GM23338 (cell line): ENCODE measurements at regions not wholly inside any gene's neighbourhood (a gene's known extent, or its start where the extent isn't known, plus 50 kb on each side); places are given as distances from the start of the nearest gene placed in this dataset.
A peak's percentile ranks its signal among the peaks of the same experiment; 100 is the strongest.

Experiments used
- ATAC-seq: fragments of 200-7000 bp; cut with Tn5 transposase; 3 replicates; pipeline ENCODE4 v1.9.1; 2020
- DNase-seq: peaks from one replicate; pipeline ENCODE4 v3.0.0-alpha.2; 2015; ENCODE audit warnings: low spot score
- H2AFZ ChIP-seq: fragments of 200-600 bp; sonication (generic); 2 replicates; pipeline ENCODE4 v1.8.0; 2016; ENCODE audit warnings: antibody characterized with exemption, mild to moderate bottlenecking, moderate library complexity
- H3F3A ChIP-seq: fragments of 200-600 bp; sonication (generic); replicated peaks from 2 replicates; pipeline ENCODE4 v1.8.0; 2017; ENCODE audit warnings: antibody characterized with exemption, mixed run types, low read depth
- H3K27ac ChIP-seq: fragments of 200-600 bp; sonication (generic); 2 replicates; pipeline ENCODE4 v1.6.1; 2016; ENCODE audit warnings: low read depth
- H3K27me3 ChIP-seq: fragments of 200-600 bp; sonication (generic); 2 replicates; pipeline ENCODE4 v1.8.0; 2016; ENCODE audit warnings: mild to moderate bottlenecking, mixed run types, moderate library complexity; ENCODE audit not compliant: insufficient read depth
- H3K36me3 ChIP-seq: fragments of 200-600 bp; sonication (generic); 2 replicates; pipeline ENCODE4 v1.8.0; 2016; ENCODE audit warnings: mild to moderate bottlenecking; ENCODE audit not compliant: insufficient read depth
- H3K4me1 ChIP-seq: fragments of 200-600 bp; sonication (generic); 2 replicates; pipeline ENCODE4 v1.8.0; 2016; ENCODE audit warnings: mild to moderate bottlenecking, moderate library complexity; ENCODE audit not compliant: insufficient read depth
- H3K4me2 ChIP-seq: fragments of 200-600 bp; sonication (generic); 2 replicates; pipeline ENCODE4 v1.7.1; 2017; ENCODE audit warnings: mixed run types
- H3K4me3 ChIP-seq: fragments of 200-600 bp; sonication (generic); 2 replicates; pipeline ENCODE4 v1.6.1; 2016; ENCODE audit warnings: mixed run types
- H3K79me2 ChIP-seq: fragments of 200-600 bp; sonication (generic); replicated peaks from 2 replicates; pipeline ENCODE4 v1.8.0; 2017; ENCODE audit warnings: mild to moderate bottlenecking; ENCODE audit not compliant: insufficient read depth
- H3K9me2 ChIP-seq: fragments of 200-600 bp; sonication (generic); 2 replicates; pipeline ENCODE4 v1.8.0; 2017; ENCODE audit not compliant: insufficient read depth
- H4K20me1 ChIP-seq: fragments of 200-600 bp; sonication (generic); replicated peaks from 2 replicates; pipeline ENCODE4 v1.8.0; 2017; ENCODE audit warnings: mild to moderate bottlenecking; ENCODE audit not compliant: insufficient read depth
- H3K27ac Mint-ChIP-seq: 2 replicates; pipeline ENCODE4 v1.8.0; 2020; ENCODE audit warnings: inconsistent platforms, mild to moderate bottlenecking, moderate library complexity, mixed read lengths
- H3K27me3 Mint-ChIP-seq: 3 replicates; pipeline ENCODE4 v1.8.0; 2022; ENCODE audit warnings: low read depth, mild to moderate bottlenecking, moderate library complexity, mixed read lengths, inconsistent platforms; ENCODE audit not compliant: insufficient read depth, poor library complexity
- H3K36me3 Mint-ChIP-seq: 3 replicates; pipeline ENCODE4 v1.8.0; 2021; ENCODE audit warnings: low read depth, mild to moderate bottlenecking, inconsistent platforms, moderate library complexity, mixed read lengths
- H3K4me1 Mint-ChIP-seq: 3 replicates; pipeline ENCODE4 v1.8.0; 2020; ENCODE audit warnings: mild to moderate bottlenecking, inconsistent platforms, mixed read lengths
- H3K4me3 Mint-ChIP-seq: 3 replicates; pipeline ENCODE4 v1.8.0; 2021; ENCODE audit warnings: moderate library complexity, mild to moderate bottlenecking, inconsistent platforms, mixed read lengths
- H3K9me3 Mint-ChIP-seq: 3 replicates; pipeline ENCODE4 v1.8.0; 2020; ENCODE audit warnings: moderate library complexity, mild to moderate bottlenecking, inconsistent platforms, mixed read lengths
- CREB1 ChIP-seq: fragments of 250-450 bp; sonication (Bioruptor Pico); IDR thresholded peaks from 2 replicates; pipeline ENCODE4 v1.5.0; 2020; ENCODE audit warnings: low read depth, mild to moderate bottlenecking, moderate library complexity
- ETS1 ChIP-seq: IDR thresholded peaks from 2 replicates; pipeline ENCODE4 v1.6.1; 2016; ENCODE audit warnings: antibody characterized with exemption
- EZH2 ChIP-seq: fragments of 200-600 bp; sonication (generic); IDR thresholded peaks from one replicate; pipeline ENCODE4 v1.8.0; 2017; ENCODE audit warnings: antibody characterized with exemption, mild to moderate bottlenecking, low read depth; ENCODE audit not compliant: unreplicated experiment
- EZH2phosphoT487 ChIP-seq: fragments of 200-600 bp; sonication (generic); IDR thresholded peaks from one replicate; pipeline ENCODE4 v1.8.1; 2018; ENCODE audit warnings: antibody characterized with exemption; ENCODE audit not compliant: unreplicated experiment
- JUNB ChIP-seq: IDR thresholded peaks from one replicate; pipeline ENCODE4 v1.6.1; 2016; ENCODE audit warnings: antibody characterized with exemption; ENCODE audit not compliant: unreplicated experiment
- NANOG ChIP-seq: IDR thresholded peaks from 2 replicates; pipeline ENCODE4 v1.6.1; 2016; ENCODE audit warnings: antibody characterized with exemption, borderline replicate concordance
- POLR2AphosphoS5 ChIP-seq: IDR thresholded peaks from 2 replicates; pipeline ENCODE4 v1.6.1; 2016; ENCODE audit warnings: antibody characterized with exemption, low read depth
- REST ChIP-seq: IDR thresholded peaks from one replicate; pipeline ENCODE4 v1.6.1; 2018; ENCODE audit warnings: antibody characterized with exemption; ENCODE audit not compliant: unreplicated experiment
- STAT1 ChIP-seq: IDR thresholded peaks from one replicate; pipeline ENCODE4 v1.6.1; 2016; ENCODE audit warnings: antibody characterized with exemption; ENCODE audit not compliant: unreplicated experiment
- ZNF114 ChIP-seq: fragments of 250-450 bp; sonication (Bioruptor Pico); IDR thresholded peaks from 2 replicates; pipeline ENCODE4 v1.5.0; 2020; ENCODE audit warnings: mild to moderate bottlenecking, moderate library complexity
- ZNF331 ChIP-seq: fragments of 250-450 bp; sonication (Bioruptor Pico); IDR thresholded peaks from 2 replicates; pipeline ENCODE4 v1.5.0; 2020; ENCODE audit warnings: low read depth, mild to moderate bottlenecking, moderate library complexity
- TF ChIP-seq, protein P1 (sequence below): fragments of 250-450 bp; sonication (Bioruptor Pico); IDR thresholded peaks from 2 replicates; pipeline ENCODE4 v1.5.0; 2020; ENCODE audit warnings: mild to moderate bottlenecking, moderate library complexity
- TF ChIP-seq, protein P2 (sequence below), 2 experiments: fragments of 200-600 bp in 1 of 2; sonication (generic) in 1 of 2; conservative IDR thresholded peaks; 2 replicates each; pipeline versions ENCODE4 v1.5.1 to v1.6.1; 2016 to 2017; ENCODE audit warnings: antibody characterized with exemption in 2 of 2, low read depth in 2 of 2, mild to moderate bottlenecking in 2 of 2, moderate library complexity in 1 of 2

DNA sequence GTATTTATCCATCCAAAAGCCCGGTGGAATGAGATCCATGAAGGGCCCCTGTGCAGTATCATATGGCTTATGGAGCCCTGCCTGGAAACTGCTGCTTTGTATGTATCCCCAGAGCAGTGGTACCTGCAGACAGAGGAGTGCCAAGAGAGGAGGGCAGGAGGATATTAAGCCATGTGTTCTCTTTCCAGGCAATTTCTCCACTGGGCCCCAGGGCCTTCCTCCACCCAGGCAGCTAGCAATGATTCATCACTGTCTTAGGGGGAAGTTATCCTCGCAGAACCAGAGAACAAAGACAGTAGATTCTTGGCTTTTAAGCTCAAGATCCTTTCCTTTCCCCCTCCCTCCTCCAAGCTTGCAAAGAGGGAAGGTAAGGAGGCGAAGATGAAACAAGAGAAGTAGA lies 98.1 kb downstream of the LRRC30 start:
- H3K4me2 ChIP-seq, result no peak overlapping the region
- no peaks in the 10 kb centered on the region for H3K36me3 Mint-ChIP-seq

More for the DNA sequence above, 98.1 kb downstream of the LRRC30 start:
- Mint-ChIP-seq H3K27me3 (peaks cover 8% of the 10 kb centered on the region), H3K4me3 (no peak overlapping the region), H3K9me3 (no peaks in the 10 kb centered on the region), H3K27ac (no peak overlapping the region), H3K4me1 (peaks cover 6% of the 10 kb centered on the region)
- ATAC-seq, result no peak
- no peaks in the 10 kb centered on the region for H3K27me3 ChIP-seq
- DNase-seq, result no peak
- no peak overlapping the region for H3K4me3 ChIP-seq
- TF ChIP-seq, protein P1, sequence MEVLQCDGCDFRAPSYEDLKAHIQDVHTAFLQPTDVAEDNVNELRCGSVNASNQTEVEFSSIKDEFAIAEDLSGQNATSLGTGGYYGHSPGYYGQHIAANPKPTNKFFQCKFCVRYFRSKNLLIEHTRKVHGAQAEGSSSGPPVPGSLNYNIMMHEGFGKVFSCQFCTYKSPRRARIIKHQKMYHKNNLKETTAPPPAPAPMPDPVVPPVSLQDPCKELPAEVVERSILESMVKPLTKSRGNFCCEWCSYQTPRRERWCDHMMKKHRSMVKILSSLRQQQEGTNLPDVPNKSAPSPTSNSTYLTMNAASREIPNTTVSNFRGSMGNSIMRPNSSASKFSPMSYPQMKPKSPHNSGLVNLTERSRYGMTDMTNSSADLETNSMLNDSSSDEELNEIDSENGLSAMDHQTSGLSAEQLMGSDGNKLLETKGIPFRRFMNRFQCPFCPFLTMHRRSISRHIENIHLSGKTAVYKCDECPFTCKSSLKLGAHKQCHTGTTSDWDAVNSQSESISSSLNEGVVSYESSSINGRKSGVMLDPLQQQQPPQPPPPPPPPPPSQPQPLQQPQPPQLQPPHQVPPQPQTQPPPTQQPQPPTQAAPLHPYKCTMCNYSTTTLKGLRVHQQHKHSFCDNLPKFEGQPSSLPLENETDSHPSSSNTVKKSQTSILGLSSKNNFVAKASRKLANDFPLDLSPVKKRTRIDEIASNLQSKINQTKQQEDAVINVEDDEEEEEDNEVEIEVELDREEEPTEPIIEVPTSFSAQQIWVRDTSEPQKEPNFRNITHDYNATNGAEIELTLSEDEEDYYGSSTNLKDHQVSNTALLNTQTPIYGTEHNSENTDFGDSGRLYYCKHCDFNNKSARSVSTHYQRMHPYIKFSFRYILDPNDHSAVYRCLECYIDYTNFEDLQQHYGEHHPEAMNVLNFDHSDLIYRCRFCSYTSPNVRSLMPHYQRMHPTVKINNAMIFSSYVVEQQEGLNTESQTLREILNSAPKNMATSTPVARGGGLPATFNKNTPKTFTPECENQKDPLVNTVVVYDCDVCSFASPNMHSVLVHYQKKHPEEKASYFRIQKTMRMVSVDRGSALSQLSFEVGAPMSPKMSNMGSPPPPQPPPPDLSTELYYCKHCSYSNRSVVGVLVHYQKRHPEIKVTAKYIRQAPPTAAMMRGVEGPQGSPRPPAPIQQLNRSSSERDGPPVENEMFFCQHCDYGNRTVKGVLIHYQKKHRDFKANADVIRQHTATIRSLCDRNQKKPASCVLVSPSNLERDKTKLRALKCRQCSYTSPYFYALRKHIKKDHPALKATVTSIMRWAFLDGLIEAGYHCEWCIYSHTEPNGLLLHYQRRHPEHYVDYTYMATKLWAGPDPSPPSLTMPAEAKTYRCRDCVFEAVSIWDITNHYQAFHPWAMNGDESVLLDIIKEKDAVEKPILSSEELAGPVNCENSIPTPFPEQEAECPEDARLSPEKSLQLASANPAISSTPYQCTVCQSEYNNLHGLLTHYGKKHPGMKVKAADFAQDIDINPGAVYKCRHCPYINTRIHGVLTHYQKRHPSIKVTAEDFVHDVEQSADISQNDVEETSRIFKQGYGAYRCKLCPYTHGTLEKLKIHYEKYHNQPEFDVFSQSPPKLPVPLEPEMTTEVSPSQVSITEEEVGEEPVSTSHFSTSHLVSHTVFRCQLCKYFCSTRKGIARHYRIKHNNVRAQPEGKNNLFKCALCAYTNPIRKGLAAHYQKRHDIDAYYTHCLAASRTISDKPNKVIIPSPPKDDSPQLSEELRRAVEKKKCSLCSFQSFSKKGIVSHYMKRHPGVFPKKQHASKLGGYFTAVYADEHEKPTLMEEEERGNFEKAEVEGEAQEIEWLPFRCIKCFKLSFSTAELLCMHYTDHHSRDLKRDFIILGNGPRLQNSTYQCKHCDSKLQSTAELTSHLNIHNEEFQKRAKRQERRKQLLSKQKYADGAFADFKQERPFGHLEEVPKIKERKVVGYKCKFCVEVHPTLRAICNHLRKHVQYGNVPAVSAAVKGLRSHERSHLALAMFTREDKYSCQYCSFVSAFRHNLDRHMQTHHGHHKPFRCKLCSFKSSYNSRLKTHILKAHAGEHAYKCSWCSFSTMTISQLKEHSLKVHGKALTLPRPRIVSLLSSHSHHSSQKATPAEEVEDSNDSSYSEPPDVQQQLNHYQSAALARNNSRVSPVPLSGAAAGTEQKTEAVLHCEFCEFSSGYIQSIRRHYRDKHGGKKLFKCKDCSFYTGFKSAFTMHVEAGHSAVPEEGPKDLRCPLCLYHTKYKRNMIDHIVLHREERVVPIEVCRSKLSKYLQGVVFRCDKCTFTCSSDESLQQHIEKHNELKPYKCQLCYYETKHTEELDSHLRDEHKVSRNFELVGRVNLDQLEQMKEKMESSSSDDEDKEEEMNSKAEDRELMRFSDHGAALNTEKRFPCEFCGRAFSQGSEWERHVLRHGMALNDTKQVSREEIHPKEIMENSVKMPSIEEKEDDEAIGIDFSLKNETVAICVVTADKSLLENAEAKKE, result no peak
- TF ChIP-seq NANOG, result no peak
- TF ChIP-seq POLR2AphosphoS5, result no peak
- TF ChIP-seq EZH2, result no peak
- TF ChIP-seq, protein P2, sequence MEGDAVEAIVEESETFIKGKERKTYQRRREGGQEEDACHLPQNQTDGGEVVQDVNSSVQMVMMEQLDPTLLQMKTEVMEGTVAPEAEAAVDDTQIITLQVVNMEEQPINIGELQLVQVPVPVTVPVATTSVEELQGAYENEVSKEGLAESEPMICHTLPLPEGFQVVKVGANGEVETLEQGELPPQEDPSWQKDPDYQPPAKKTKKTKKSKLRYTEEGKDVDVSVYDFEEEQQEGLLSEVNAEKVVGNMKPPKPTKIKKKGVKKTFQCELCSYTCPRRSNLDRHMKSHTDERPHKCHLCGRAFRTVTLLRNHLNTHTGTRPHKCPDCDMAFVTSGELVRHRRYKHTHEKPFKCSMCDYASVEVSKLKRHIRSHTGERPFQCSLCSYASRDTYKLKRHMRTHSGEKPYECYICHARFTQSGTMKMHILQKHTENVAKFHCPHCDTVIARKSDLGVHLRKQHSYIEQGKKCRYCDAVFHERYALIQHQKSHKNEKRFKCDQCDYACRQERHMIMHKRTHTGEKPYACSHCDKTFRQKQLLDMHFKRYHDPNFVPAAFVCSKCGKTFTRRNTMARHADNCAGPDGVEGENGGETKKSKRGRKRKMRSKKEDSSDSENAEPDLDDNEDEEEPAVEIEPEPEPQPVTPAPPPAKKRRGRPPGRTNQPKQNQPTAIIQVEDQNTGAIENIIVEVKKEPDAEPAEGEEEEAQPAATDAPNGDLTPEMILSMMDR (conservative IDR thresholded peaks at IDR 0.05; ENCODE audit: low read depth in 2 of 2), result no peak
- no peak for TF ChIP-seq ZNF331 (CRISPR knock-in tag)
- no peak for TF ChIP-seq ETS1
- TF ChIP-seq CREB1, result no peak
- no peak for TF ChIP-seq STAT1
- no peak for TF ChIP-seq REST
- no peak for TF ChIP-seq EZH2phosphoT487
- no peak for TF ChIP-seq JUNB
- no peak for TF ChIP-seq ZNF114 (CRISPR knock-in tag)
- H3K36me3 ChIP-seq, result no peaks in the 10 kb centered on the region
- no peak overlapping the region for H3K27ac ChIP-seq
- no peaks in the 10 kb centered on the region for H3F3A ChIP-seq
- H3K4me1 ChIP-seq, result no peaks in the 10 kb centered on the region
- no peaks in the 10 kb centered on the region for H4K20me1 ChIP-seq
- no peaks in the 10 kb centered on the region for H3K9me2 ChIP-seq
- 0 out of 2 replicates have a peak overlapping the region, but pooled peaks have one; percentile 47 for H2AFZ ChIP-seq
- no peaks in the 10 kb centered on the region for H3K79me2 ChIP-seq
